Daoy (cell line): ENCODE measurements at regions not wholly inside any gene's neighbourhood (a gene's known extent, or its start where the extent isn't known, plus 50 kb on each side); places are given as distances from the start of the nearest gene placed in this dataset.

Experiments
- DNase-seq: peaks from one replicate; pipeline ENCODE4 v3.0.0-alpha.2; 2015; ENCODE audit warnings: low read depth

DNA sequence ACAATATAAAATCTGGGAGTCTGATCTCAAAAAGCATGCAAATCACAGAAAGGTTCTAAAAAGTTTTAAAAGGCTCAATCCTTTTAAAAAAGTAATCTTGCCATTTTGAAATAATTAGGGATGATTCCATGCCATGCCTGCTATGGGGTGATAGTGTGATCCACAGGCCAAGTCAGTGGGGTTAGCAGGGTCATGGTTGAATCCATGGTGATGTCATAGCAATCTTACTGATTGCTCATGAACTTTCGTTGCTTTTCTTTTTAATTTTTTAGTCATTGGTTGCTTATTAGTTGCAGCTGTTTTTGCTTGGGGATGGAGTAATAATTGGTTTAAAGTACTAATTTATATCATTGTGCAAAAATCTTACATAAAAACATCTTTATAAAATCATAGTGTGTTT is 485.0 kb downstream of the ENC1 start:
- DNase-seq, result no peak

DNA sequence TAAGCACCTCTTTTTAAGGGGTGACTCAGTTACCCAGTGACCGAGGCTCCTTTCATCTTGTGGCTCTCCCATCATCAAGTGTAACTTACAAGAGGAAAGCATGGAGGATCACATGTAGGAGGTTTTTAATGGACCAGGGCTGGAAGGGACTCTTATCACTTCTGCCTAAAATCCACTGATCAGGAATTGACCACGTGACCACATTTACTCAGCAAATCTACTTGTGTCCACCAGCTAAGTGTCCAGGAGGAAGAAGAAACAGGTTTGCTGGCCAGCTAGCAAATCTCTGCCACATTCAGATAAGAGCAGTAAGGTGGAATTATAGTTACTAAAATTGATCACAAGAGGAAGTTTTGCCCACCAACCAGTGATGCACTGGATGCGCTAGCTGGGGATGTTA is 486.0 kb downstream of the ENC1 start:
- DNase-seq, result no peak

DNA sequence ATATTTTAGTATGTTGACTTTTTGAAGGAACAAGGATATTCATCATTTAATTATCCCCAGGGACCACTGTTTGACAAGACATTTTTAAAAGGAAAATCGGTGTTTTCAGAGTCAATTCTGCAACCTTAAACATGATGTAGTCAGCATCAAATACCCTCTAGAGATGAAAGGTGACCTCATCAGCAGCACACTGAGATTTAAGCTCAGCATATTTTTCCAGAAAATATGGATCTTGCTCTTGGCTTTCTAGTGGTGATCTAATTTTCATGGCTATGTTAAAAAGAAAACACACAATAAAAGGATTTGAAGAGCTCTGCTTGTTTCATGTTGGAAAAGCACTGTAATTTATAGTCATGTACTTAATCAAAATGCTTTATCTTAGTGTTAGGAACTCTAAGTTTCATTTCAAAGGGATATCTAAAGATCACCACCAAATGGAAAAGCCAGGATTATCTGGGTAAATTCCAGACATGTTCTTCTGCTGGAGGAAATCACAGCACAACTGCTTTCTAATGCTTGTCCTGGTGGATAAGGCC is 487.2 kb downstream of the ENC1 start:
- no peak for DNase-seq

DNA sequence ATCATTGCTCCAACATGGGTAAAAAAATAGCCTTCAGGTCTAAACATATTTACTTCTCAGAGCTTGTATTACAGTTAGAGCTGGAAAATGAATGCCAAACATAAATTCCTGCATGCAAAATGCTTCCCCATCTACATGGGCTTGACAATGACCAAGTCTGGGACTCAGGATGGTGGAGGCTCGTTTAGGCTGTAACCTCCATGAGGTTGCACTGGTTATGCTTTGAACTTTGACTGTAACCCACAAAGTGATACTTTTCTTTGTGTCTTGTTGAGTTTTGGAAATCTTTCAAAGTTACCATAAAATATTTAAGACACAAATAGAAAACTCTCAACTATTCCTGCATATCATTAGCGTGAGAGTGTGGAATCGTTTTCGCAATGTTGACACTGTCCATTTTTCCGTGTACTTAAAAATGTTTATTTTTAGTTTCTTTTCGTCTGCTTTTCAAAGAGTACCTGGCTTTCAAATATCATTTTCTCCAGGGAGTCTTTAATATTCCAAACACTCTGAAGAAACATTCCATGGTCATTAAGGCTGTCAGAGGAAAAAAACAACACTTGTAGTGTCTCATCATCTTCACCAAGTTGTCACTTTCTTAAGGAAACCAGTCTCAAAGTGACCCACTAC is 487.8 kb downstream of the ENC1 start:
- DNase-seq, result no peak

DNA sequence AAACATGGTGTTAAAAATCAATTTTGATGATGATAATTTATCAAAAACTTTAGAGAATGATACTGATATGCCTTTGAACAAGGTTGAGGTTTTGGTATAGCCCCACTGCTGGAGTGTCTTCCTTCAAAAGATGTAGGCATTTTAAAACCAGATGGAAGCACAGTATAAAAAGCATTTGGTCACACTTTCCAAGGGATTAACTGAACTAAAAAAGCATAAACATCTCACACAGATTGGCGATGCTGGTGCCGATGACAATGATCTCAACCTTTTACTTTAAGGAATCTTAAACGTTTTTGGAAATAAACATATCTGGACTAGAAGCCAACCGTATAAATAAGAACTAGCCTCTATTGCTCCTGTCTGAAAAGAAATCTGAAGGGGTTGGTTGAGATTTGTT is 488.4 kb downstream of the ENC1 start:
- DNase-seq, result no peak

DNA sequence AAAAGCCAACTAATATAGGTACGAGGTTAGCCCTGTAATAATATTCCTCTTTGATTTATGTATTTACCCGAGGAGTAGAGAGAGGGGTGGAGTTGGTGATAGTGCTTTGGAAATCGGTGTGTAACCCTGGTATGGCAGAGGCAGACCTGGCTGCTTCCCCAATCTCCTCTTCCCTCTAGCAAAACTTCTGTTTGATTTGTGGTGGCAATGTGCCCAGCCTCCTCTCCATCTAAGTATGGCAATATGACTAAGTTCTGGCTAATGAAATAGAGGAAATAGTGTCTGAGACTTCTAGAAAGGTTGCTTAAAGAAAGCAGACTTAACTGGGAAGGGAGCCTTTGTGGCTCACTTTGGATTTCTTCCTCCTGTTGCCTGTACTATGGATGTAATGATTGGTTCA is 491.1 kb downstream of the ENC1 start:
- peak; percentile 62 for DNase-seq

DNA sequence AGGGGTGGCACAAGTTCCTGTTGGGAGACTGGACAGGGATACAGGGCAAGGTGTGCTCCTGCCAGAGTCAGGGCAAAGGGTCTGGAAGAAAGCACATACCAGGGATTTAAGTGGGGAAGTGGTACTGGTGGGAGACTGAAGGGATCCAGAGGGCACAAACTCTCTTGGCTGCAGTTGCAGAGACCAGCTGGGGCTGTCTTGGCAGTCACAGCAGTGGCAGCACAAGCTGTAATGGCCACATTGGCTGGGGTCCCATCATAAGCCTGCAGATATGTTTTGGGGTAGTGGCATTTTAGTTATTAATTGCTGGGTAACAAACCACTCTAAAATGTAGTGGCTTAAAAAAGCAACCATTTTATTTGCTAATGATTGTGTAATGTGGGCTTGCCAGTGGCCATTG is 492.2 kb downstream of the ENC1 start:
- DNase-seq, result no peak

DNA sequence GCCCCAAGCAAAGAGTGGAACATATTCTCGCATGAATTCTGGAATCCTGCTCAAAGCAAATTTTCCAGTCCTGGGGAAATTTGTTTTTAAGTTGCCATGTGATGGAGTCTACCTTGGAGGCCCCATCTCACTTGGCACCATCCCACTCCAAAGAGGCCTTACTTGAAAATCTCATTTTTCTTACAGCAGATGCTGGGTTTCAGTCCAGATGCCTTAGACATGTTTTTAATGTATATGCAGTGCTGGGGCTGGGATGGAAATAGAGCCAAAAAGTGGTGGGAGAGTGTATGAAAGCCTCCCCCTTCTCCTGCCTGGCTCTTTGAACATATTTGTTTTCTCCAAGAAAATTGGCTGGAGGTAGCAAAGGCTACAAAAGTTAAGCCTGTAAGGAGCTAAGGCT is 493.7 kb downstream of the ENC1 start:
- no peak for DNase-seq

DNA sequence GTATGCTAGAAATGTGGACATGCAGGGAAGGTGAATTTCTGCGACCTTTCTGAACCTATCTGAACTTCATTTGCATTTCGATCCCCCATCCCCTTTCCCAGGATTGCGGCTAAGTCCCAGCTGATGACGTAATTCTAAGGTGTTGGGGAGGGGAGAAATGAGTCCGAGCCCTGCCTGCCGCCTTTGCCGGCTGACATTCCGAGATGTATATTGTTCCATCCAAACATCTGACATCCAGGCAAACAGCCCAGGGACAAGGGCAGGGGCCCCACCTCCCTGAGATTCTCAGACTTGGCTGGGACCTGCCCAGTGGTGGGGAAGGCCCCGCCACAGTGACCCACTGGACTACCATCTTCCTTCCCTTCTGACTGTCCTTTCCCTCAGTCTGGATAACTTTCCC is 494.6 kb downstream of the ENC1 start:
- DNase-seq, result no peak

DNA sequence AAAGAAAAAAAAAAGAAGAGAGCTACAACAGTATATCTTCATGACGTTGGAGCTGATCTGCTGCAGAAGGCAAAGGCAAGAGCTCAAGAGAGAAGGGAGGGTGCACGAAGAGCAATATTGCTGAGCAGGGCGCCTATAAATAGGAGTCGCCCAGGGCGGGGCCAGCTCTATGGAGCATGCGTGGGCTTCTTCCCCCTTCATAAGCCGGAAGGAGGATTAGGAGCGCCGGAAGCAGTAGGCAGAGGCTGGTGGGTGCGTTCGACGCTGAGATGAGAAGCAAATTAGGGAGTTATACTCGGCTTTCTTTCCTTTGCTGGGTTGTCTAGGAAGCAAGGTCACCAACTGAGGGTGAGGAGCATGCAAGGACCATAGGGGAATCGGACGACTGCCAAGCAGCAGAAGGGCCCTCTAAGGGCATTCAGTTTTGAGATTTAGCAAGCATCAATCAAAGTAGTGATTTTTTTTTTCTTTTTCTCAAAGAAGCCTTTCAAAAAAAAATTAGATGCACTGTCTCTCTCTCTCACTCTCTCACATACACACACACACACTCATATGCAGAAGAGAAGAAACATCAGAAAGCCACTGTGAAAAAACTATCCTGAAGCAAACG is 496.7 kb downstream of the ENC1 start:
- no peak for DNase-seq

DNA sequence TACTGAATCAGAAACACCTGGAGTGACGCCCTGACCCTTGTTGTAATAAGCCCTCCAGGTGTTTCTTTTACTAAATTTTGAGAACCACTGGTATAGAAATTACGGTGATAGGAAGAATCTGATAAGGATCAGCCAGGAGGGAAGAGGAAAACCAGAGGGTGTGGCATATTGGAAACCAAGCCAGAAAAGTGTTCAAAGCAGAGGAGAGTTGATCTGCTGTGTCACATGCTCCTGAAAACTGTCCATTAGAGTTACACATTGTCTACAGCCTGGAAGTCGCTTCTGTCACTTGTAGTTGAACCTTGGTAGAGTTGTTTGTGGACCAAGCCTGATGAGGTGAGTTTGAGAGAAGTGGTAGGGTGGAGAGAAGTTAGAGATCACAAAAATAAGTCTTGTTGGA is 497.4 kb downstream of the ENC1 start:
- DNase-seq, result no peak

DNA sequence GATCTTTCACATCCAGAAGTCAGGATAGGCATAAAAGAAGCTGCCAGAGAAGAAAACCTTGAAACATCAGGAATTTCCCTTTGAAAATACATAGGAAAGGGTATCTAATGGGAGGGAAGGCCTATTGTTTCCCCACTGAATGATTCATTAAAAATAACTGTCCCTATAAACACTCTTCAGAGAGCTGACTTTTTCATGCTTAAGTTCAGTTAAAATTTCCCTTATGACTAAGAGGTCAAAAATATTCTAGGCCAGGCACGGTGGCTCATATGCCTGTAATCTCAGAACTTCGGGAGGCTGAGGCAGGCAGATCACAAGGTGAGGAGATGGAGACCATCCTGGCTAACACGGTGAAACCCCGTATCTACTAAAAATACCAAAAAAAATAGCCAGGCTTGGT is 499.5 kb downstream of the ENC1 start:
- peak; percentile 16 for DNase-seq

DNA sequence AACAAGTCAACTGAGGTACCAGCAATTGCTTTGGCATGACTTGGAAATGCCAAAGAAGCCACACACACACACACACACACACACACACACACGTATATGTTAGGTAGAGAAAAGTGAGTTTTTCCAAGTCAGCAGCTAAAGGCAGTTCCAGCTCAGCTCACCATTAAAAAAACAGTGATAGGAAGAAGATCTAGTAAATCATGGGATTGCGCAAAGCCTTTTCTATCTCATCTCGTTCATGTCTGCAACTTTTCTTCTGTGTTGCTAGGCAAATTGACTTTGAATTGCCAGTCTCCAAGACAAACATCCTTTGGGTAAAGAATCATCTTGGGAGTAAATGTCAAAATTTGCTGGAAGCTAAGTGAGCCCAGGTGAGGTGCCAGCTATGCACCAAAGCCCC is 500.1 kb downstream of the ENC1 start:
- DNase-seq, result no peak

DNA sequence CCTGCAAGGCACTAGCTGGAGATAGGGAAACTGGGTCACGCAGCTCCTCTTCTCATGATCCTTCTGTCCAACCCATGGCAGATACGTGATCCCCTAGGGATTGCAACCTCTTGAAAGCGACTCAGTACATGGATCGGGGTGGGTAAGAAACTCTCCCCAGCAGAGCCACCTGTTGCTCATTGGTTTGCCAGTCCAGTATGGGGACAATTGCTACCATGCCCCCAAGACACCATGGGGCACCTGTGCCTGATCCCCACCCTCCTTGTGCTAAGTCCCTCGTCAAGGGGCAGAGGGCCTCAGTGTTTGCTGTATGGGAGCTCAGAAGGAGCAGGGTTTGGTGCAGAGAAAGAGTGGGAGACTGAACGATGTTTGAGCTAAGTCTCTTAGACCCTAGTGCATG is 500.9 kb downstream of the ENC1 start:
- DNase-seq, result no peak

DNA sequence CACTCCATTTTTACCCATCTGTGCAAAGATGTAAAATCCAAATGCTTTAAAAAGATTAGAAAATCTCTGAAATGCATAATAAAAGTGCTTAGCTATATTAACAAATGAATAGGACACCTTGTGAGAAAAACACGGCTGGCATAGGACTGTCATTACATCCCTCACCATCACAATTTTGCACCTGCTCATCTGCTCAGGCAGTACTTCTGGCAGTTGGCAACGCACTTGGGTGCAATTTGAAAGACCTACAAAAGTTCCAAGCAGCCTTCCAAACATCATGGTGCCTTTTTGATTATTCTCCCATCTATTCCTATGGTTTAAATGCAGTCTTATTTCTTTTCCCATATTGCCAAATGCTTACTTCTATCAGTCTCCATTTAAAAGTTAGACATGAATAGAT is 501.8 kb downstream of the ENC1 start:
- no peak for DNase-seq

DNA sequence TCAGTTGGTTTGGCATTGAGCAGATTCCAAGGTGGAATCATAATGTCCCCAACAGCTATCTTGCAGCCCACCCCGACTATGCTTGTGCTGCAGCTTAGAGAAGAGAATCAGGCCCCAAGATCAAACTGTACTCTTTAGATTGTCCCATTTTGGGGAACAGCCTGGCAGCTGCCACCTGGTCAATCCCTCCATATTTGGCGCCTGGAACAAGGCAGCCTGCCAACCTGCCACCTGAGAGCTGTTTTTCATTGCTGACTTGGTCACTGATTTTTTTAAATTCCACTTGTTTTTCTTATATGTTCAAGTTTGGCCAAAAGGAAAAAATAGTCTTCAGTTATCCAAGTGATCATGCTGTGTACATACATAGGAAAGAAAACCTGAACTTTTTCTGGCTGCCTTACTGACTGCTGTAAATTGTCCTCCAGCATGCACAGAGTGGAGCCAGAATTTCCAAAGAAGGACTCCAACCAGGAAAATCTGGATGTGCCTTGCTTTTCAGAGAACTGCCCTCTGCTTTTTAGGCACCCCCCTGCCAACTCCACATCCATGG is 504.2 kb downstream of the ENC1 start:
- DNase-seq, result no peak

DNA sequence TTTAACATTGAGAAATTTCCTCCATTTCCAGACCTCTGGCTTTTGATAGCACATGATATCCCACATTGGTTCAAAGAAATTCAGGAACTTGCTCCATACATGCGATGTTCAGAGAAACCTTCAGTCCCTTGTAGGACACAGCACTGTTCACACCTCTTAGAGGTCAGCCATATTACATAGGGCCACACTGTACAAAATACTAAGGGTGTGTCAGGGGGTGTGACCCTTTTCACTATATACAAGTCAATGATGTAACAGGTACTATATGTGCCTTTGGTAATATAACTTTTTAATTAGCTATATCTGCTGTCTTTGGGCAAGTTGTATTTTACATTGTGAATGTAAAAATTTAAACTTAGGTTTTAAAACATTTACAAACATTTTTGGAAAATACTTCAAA is 505.5 kb downstream of the ENC1 start:
- DNase-seq, result no peak

DNA sequence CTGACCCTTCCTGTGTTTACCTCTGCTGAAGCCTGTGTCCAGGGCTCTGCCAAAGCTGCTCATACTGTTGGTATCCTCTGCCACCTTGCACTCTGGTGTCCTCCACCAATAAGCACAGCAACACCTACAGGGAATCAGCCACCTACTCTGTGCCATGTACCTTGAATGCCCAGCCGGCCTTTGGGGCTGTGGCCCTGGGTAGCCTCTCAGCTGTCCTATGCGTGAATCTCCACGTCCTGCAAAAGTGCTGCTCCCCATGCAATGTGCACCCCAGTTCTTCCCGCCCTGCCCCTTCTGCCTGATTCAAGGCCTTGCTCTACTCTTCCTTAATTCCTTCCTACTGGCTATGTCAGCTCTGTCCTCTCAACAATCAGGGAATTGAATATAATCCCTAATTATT is 506.5 kb downstream of the ARHGEF28 start:
- no peak for DNase-seq

DNA sequence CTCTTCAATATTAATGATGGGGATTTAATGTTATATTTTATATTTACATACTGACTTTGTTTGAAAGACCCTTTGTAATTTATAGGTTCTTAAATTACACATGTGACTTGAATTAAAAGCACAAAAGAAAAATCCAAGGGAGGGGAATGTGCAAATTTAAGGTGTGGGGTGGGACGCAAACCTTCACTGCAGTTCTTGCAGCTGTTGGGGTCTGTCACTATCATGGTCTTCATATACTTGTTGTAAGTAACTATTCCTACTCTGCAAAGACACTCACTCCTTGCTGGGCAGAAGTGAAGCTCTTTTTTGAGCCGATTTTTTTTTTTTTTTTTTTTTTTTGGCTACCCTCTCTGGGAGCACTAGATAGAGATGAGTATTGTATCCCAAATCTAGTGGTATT is 505.3 kb downstream of the ARHGEF28 start:
- no peak for DNase-seq

DNA sequence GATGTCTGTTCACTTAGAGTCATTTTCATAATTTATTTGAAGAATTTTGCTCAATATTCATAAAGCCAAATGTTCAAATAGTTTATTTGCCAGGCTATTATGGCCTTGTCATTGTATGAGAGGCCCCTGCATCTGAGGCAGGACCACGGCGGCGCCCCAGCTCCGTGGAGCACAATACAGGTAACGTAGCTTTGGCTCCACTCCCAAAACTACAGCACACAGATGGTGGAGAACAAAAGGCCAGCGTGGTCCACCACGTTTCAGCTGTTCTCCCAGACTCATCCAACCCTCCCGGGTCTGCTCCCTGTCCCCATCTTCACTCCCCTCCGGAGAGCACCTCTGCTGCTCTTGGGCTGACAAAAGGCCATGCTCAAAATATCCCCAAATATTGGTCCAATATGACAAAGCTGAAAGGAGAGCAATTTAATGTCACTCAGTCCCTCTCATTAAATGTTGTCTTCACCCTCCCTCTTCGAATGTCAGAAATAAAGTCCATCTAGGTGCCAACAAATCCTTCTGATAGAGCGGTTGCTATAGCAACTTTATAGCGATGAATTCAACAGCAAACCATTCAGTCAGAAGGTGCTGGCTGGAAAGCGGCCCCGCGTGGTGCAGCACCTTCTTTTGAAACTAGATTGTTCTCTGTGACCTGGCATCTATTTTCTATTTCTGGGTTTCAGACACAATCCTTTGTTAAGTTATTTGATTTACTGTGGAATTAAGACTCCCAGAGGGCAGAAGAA is 504.3 kb downstream of the ARHGEF28 start:
- DNase-seq, result no peak

DNA sequence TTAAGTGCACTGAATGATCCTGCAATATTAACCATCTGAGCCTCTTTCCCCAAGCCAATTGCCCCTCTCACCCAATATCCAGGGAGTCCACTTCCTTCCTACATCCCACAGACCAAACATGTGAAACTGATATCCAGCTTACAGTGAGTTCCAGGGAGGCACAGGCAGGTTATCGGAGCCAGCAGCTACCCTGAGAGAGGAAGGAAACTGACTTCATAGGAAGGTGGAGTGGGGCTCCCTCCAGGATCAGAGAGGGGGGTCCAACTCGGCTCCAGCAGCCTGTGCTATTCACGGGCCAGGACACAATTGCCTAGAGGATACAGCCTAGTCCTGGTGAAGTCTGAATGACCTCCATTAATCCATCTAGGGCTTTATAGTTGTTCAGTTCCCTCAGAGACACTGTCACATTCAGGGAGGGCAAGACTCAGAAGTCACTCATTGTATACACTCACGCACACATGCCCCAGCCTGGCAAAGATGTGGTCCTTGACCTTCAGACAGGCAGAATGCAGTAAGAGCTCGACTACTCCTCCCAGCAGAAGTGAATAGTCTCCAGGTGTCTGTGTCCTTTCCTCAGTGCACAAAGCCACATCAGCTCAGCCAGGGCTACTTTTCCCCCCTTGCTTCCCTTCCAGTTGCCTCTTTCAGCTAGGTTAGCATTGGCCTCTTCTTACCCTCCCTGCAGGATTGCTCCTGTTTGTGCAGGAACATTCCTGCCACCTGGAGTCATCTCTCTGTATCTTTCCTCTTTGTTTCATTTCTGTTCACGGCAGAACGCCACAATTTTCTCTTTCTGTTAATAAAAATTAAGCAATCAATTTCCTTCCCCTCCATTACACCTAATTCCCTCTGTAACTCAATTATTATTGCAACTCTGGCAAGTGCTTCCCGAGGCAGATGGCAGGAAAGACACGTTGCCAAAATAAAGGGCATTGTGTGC is 501.7 kb downstream of the ARHGEF28 start:
- peak; percentile 18 for DNase-seq

DNA sequence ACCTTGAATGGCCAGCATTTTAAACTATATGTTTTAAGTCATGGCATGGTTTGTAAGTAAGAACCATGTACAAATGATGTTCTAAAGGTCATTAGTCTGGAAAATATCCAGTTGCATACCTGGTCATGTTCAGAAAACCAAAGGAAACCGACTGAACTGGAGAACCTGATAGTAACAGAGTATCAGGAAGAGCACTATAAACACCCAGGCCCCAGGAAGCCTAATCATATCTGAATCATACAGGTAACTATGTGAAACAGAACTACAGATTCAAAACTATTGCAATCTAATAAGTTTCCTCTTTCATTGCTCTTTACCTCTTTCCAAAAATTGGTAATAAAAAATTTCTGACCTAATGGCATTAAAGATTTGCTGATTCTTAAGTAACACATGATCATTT is 500.3 kb downstream of the ARHGEF28 start:
- no peak for DNase-seq
